HG03378 (cell line): ENCODE measurements at regions not wholly inside any gene's neighbourhood (a gene's known extent, or its start where the extent isn't known, plus 50 kb on each side); places are given as distances from the start of the nearest gene placed in this dataset.
"Not testable (repeated sequence)": the region's sequence is repeated elsewhere in the genome, so short reads cannot be mapped to it uniquely, and the experiment has no call there.

Experiments
- ATAC-seq: cut with Tn5 transposase; IDR thresholded peaks from one replicate; pipeline ENCODE4 v1.9.1; 2021; ENCODE audit warnings: mild to moderate bottlenecking, moderate library complexity; ENCODE audit not compliant: unreplicated experiment

GRCh38 chr17:77793146-77793970 is 165.1 kb upstream of the TNRC6C start:
- ATAC-seq = no peak

GRCh38 chr17:77793971-77794235 is 164.6 kb upstream of the TNRC6C start:
- ATAC-seq = no peak

- ATAC-seq = no peak
These were observed 163.7 kb upstream of the TNRC6C start for GRCh38 chr17:77794846-77795245.

- no peak for ATAC-seq
These were observed 162.8 kb upstream of the TNRC6C start for GRCh38 chr17:77795685-77796084.

- ATAC-seq = no peak
These were observed 162.2 kb upstream of the TNRC6C start for GRCh38 chr17:77796176-77796860.

GRCh38 chr17:77798031-77798430 is 160.5 kb upstream of the TNRC6C start:
- ATAC-seq = no peak

- ATAC-seq = no peak
These were observed 160.0 kb upstream of the TNRC6C start for GRCh38 chr17:77798481-77798880.

- no peak for ATAC-seq
These were observed 157.7 kb upstream of the TNRC6C start for GRCh38 chr17:77800816-77801215.

- ATAC-seq = no peak
These were observed 156.8 kb upstream of the TNRC6C start for GRCh38 chr17:77801545-77802332.

GRCh38 chr17:77802333-77802615 is 156.2 kb upstream of the TNRC6C start:
- no peak for ATAC-seq

GRCh38 chr17:77802811-77803220 is 155.7 kb upstream of the TNRC6C start:
- ATAC-seq = no peak

GRCh38 chr17:77803726-77804125 is 154.8 kb upstream of the TNRC6C start:
- no peak for ATAC-seq

- ATAC-seq = no peak
These were observed 153.6 kb upstream of the TNRC6C start for GRCh38 chr17:77804796-77805426.

- ATAC-seq = not testable (repeated sequence)
These were observed 152.5 kb upstream of the TNRC6C start for GRCh38 chr17:77805970-77806369.

- no peak for ATAC-seq
These were observed 151.3 kb upstream of the TNRC6C start for GRCh38 chr17:77807051-77807745.

- no peak for ATAC-seq
These were observed 150.6 kb upstream of the TNRC6C start for GRCh38 chr17:77807746-77808441.

- ATAC-seq = no peak
These were observed 149.6 kb upstream of the TNRC6C start for GRCh38 chr17:77808686-77809425.

GRCh38 chr17:77809814-77810213 is 148.7 kb upstream of the TNRC6C start:
- ATAC-seq = no peak

GRCh38 chr17:77810536-77810935 is 148.0 kb upstream of the TNRC6C start:
- no peak for ATAC-seq

- no peak for ATAC-seq
These were observed 147.0 kb upstream of the TNRC6C start for GRCh38 chr17:77811521-77811920.
